HG02763 (cell line): ENCODE measurements at regions not wholly inside any gene's neighbourhood (a gene's known extent, or its start where the extent isn't known, plus 50 kb on each side); places are given as distances from the start of the nearest gene placed in this dataset.

Experiments used
- ATAC-seq: cut with Tn5 transposase; IDR thresholded peaks from one replicate; pipeline ENCODE4 v1.9.1; 2021; ENCODE audit warnings: mild to moderate bottlenecking, moderate library complexity; ENCODE audit not compliant: unreplicated experiment

DNA sequence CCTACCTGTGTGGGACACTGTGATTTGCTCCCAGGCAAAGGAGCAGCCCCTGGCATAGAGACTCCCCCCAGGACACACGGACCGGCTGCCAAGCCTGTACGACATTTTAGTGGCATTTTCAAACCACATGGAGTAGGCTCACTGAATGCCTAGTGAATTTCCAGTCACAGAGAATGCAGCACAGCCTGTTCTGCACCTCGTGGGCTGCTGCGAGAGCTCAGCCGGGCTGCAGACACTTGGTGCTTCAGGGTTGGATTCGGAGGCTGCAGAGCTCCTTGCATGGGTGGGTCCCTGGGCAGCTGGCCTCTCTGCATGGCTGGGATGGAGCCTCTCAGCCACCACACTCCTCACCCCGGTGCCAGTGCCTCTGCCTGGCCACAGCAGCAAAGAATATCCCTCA lies 51.2 kb upstream of the HNF1B start:
- ATAC-seq, result no peak
